HepG2 (cell line): ENCODE measurements at regions not wholly inside any gene's neighbourhood (a gene's known extent, or its start where the extent isn't known, plus 50 kb on each side); places are given as distances from the start of the nearest gene placed in this dataset.

Experiments used
- ATAC-seq: fragments of 200-7000 bp; cut with Tn5 transposase; 3 replicates; pipeline ENCODE4 v1.9.1; 2020; ENCODE audit warnings: mild to moderate bottlenecking, moderate library complexity
- BruUV-seq: library from RNA; stranded (reverse); fragments of 400-500 nt; replicated peaks from 2 replicates; lab custom pipeline; 2021; lab: Mats Ljungman, UMichigan
- CTCF ChIA-PET: fragments of 300-600 bp; formaldehyde crosslinking; extraction: SDS; loops from one replicate; lab custom pipeline; 2021; ENCODE audit warnings: low total read pairs, inconsistent platforms, low intra/inter-chr PET ratio; lab: Yijun Ruan, JAX
- POLR2A ChIA-PET: fragments of 350-600 bp; sonication (Branson Sonifier 250); formaldehyde crosslinking; loops from one replicate; lab custom pipeline; 2020; ENCODE audit warnings: antibody characterized with exemption, inconsistent platforms; lab: Yijun Ruan, JAX
- DNase-seq: peaks from one replicate; pipeline ENCODE4 v3.0.0-alpha.2; 2015; ENCODE audit warnings: low spot score
- FAIRE-seq: peaks from 3 replicates; lab custom pipeline; 2011; peaks lifted over from hg19 to GRCh38; lab: Jason Lieb, UNC
- H2AFZ ChIP-seq: one replicate; pipeline ENCODE4 v1.6.1; 2011; ENCODE audit warnings: low read length, inconsistent platforms
- H3K27ac ChIP-seq: fragments of 300-600 bp; 3 replicates; pipeline ENCODE4 v1.8.0; 2011; ENCODE audit warnings: mixed run types, mild to moderate bottlenecking, mixed read lengths, low read length, inconsistent platforms; ENCODE audit not compliant: insufficient read depth; ENCODE audit errors: extremely low read length
- H3K27me3 ChIP-seq, 2 experiments: fragments of 200-600 bp in 1 of 2; 2 replicates in 1 of 2; 3 replicates in 1 of 2; pipeline versions ENCODE4 v1.6.0 to v1.8.0; 2011; ENCODE audit warnings: low read length in 2 of 2, mild to moderate bottlenecking in 2 of 2, moderate library complexity in 2 of 2, inconsistent platforms in 1 of 2; ENCODE audit not compliant: insufficient read depth in 2 of 2, control insufficient read depth in 1 of 2
- H3K36me3 ChIP-seq, 2 experiments: fragments of 200-600 bp in 1 of 2; replicated peaks in 1 of 2; 2 replicates in 1 of 2; 3 replicates in 1 of 2; pipeline versions ENCODE4 v1.5.1 to v1.8.0; 2011; ENCODE audit warnings: low read length in 2 of 2, inconsistent platforms in 1 of 2; ENCODE audit not compliant: insufficient read depth in 2 of 2, control insufficient read depth in 1 of 2
- H3K4me1 ChIP-seq: 2 replicates; pipeline ENCODE4 v1.5.1; 2012; ENCODE audit warnings: low read length, inconsistent platforms; ENCODE audit not compliant: insufficient read depth
- H3K4me2 ChIP-seq: 2 replicates; pipeline ENCODE4 v1.6.0; 2011; ENCODE audit warnings: low read depth, low read length, inconsistent platforms
- H3K4me3 ChIP-seq, 3 experiments: fragments of 200-600 bp in 1 of 3; sonication (generic), shearing (Covaris generic) in 1 of 3; replicated peaks in 1 of 3; 2 replicates each; pipeline ENCODE4 v1.5.1; 2011 to 2016; ENCODE audit warnings: low read length in 3 of 3, inconsistent platforms in 2 of 3, low read depth in 2 of 3, mild to moderate bottlenecking in 2 of 3, control low read depth in 1 of 3, mixed read lengths in 1 of 3; ENCODE audit not compliant: insufficient read depth in 1 of 3
- H3K79me2 ChIP-seq: one replicate; pipeline ENCODE4 v1.6.1; 2011; ENCODE audit warnings: low read length, inconsistent platforms; ENCODE audit not compliant: insufficient read depth
- H3K9ac ChIP-seq: 2 replicates; pipeline ENCODE4 v1.6.0; 2011; ENCODE audit warnings: mild to moderate bottlenecking, low read depth, low read length, inconsistent platforms; ENCODE audit not compliant: insufficient read depth
- H3K9me3 ChIP-seq: 2 replicates; pipeline ENCODE4 v1.5.1; 2012; ENCODE audit warnings: mild to moderate bottlenecking, low read length
- H4K20me1 ChIP-seq: 2 replicates; pipeline ENCODE4 v1.6.0; 2011; ENCODE audit warnings: inconsistent platforms, mild to moderate bottlenecking, low read length, moderate library complexity; ENCODE audit not compliant: insufficient read depth
- CEBPB ChIP-seq: IDR thresholded peaks from 2 replicates; pipeline ENCODE4 v1.6.1; 2011; ENCODE audit warnings: low read depth, low read length, improper control_type of control experiment, borderline replicate concordance
- HMGA1 ChIP-seq: sonication (generic); formaldehyde crosslinking; conservative IDR thresholded peaks from 2 replicates; pipeline ENCODE4 v1.4.0; 2020; ENCODE audit warnings: missing genetic modification reagents
- MAFK ChIP-seq, 2 experiments: IDR thresholded peaks in 1 of 2; conservative IDR thresholded peaks in 1 of 2; 2 replicates each; pipeline ENCODE4 v1.6.1; 2011; ENCODE audit warnings: improper control_type of control experiment in 2 of 2, low read length in 2 of 2
- RFXAP ChIP-seq: sonication (generic); formaldehyde crosslinking; IDR thresholded peaks from 2 replicates; pipeline ENCODE4 v1.4.0; 2020; ENCODE audit warnings: missing genetic modification reagents, borderline replicate concordance
- RXRB ChIP-seq: IDR thresholded peaks from 2 replicates; pipeline ENCODE4 v1.6.1; 2016; ENCODE audit warnings: borderline replicate concordance, missing genetic modification reagents, missing compliant biosample characterization
- WGBS: methylation state at CpG from one replicate; pipeline ENCODE4 v1.1.6; 2017; ENCODE audit warnings: low lambda C conversion rate; 5-methylcytosine and 5-hydroxymethylcytosine counted together
- in situ Hi-C: cut with HindIII; loops from 2 replicates; pipeline ENCODE4 v1.10.0; 2017; ENCODE audit warnings: low pct_unique_long_range_greater_than_20kb; ENCODE audit not compliant: extremely low pct_ligation_motif_present
- intact Hi-C: fragments of 100-400 bp; cut with micrococcal nuclease; formaldehyde crosslinking; loops from one replicate; pipeline ENCODE4 v1.10.0; 2022; ENCODE audit not compliant: unreplicated experiment

DNA sequence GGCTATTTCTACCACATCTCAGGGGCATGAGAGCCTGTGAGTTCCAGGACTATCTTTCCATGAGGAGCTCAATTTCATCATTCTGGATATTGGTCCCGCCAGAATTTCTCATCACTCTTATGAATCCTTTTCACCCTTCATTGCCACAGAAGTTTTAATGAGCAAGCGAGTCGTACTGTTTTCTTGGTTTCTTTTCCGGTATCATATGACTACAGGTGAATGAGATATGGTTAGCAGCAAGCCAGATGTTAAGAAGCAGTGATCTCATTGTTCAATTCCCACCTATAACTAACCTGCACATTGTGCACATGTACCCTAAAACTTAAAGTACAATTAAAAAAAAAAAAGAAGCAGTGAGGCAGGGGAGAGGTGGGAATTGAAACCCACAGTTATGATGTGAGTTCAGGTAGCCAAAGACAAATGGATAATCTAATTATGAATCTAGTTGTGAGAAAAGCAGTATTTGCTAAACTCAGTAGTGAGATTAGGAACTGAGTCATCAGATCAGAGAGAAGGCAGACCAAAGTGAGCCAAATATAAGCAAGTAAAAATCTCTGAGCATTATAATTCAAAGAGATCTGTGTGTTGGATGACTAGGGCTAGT lies 78.0 kb upstream of the ELOVL5 start (continued):
- TF ChIP-seq RFXAP (CRISPR knock-in tag) = no peak

DNA sequence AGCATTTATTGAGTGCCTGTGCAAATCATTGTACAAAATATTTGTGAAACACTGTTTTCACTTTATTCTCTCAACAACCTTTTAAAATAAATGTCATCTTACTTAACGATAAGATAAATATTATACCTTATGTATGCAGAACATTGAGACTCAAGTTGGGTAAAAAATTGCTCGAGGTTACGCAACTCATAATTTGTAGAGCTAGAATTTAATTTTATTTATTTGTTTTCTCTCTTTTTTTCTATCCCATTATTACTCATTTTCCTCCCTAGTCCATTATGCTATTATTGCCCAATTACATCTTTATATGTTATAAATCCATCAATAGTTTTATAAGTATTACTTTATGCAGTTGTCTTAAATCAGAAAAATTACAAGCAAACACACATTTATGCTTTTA lies 77.4 kb upstream of the ELOVL5 start:
- TF ChIP-seq CEBPB = peak; percentile 82
- TF ChIP-seq HMGA1 (CRISPR knock-in tag) = no peak
- TF ChIP-seq, all 625 proteins: peak for 1
- no peak overlapping the region for H2AFZ ChIP-seq
- no peak overlapping the region for H3K27ac ChIP-seq
- CTCF ChIA-PET = no interaction called here
- intact Hi-C loops (no loop called here), in situ Hi-C loops (no loop called here)
- no peak for FAIRE-seq
- POLR2A ChIA-PET = no interaction called here
- 90% methylated on average over 3 of the region's 3 CpGs for WGBS
- DNase-seq = no peak
- no peaks in the 10 kb centered on the region; the same call in 1 of the 2 replicates for H3K4me1 ChIP-seq
- H3K27me3 ChIP-seq = no peaks in the 10 kb centered on the region; a peak in 2 of 5 replicates
- H3K4me2 ChIP-seq = no peak overlapping the region
- no peak overlapping the region for H3K9ac ChIP-seq
- H3K9me3 ChIP-seq = no peaks in the 10 kb centered on the region
- no peaks in the 10 kb centered on the region for H3K79me2 ChIP-seq
- H4K20me1 ChIP-seq = no peaks in the 10 kb centered on the region
- no peak overlapping the region for H3K4me3 ChIP-seq
- H3K36me3 ChIP-seq = no peaks in the 10 kb centered on the region
- BruUV-seq = no TSS peak
- no peak for ATAC-seq

GRCh38 chr6:53424976-53425718 lies 76.4 kb upstream of the ELOVL5 start:
- Histone ChIP-seq H3K9ac (no peak overlapping the region), H3K79me2 (no peaks in the 10 kb centered on the region), H3K4me1 (no peaks in the 10 kb centered on the region), H3K36me3 (no peaks in the 10 kb centered on the region), H3K4me3 (no peak overlapping the region), H3K27me3 (no peaks in the 10 kb centered on the region; a peak in 2 of 5 replicates), H3K4me2 (no peak overlapping the region), H3K9me3 (no peaks in the 10 kb centered on the region), H2AFZ (no peak overlapping the region), H4K20me1 (no peaks in the 10 kb centered on the region), H3K27ac (no peak overlapping the region)
- 50% methylated on average over 9 of the region's 9 CpGs for WGBS
- FAIRE-seq (no peak), ATAC-seq (no peak), DNase-seq (no peak)
- POLR2A ChIA-PET = no interaction called here
- in situ Hi-C loops = no loop called here
- BruUV-seq = no TSS peak
- intact Hi-C loops = no loop called here
- CTCF ChIA-PET = no interaction called here
- TF ChIP-seq RXRB (CRISPR knock-in tag) = no peak
- 0 out of 4 replicates have a peak, but pooled peaks of 1 of the 2 experiments have one; percentile 7 for TF ChIP-seq MAFK (conservative IDR thresholded peaks at IDR 0.05 in 1 of 2, IDR thresholded peaks at IDR 0.05 in 1 of 2; ENCODE audit: low read length in 2 of 2)
